ENCODE measurements at regions not wholly inside any gene's neighbourhood (a gene's known extent, or its start where the extent isn't known, plus 50 kb on each side); places are given as distances from the start of the nearest gene placed in this dataset.
"Not testable (repeated sequence)": the region's sequence is repeated elsewhere in the genome, so short reads cannot be mapped to it uniquely, and the experiment has no call there.

- TF ChIP-seq CTCF (IDR thresholded peaks at IDR 0.05; ENCODE audit: insufficient read depth, low read depth, low read length); EZH2 (IDR thresholded peaks at IDR 0.05; ENCODE audit: insufficient read depth, low read length): not testable (repeated sequence)
Measured at GRCh38 chr2:90226465-90227072, 1535.1 kb downstream of the RPIA start.
